ENCODE measurements at regions not wholly inside any gene's neighbourhood (a gene's known extent, or its start where the extent isn't known, plus 50 kb on each side); places are given as distances from the start of the nearest gene placed in this dataset.

GRCh38 chr4:30959781-30960485 lies 239.8 kb downstream of the PCDH7 start:
- no peak overlapping the region for H4K5ac ChIP-seq (ENCODE audit: insufficient read length, low read depth, low read length)
- H3K79me1 ChIP-seq (ENCODE audit: insufficient read depth, low read depth, low read length, poor library complexity, severe bottlenecking), result no peaks in the 10 kb centered on the region
- no peak overlapping the region for H4K8ac ChIP-seq (replicated peaks; ENCODE audit: insufficient read length, low read depth, low read length)
- no CpG with 5 or more reads among the region's 3 CpGs for WGBS (ENCODE audit: extremely low coverage, insufficient read length, low lambda C conversion rate)
- no peak overlapping the region for H2BK12ac ChIP-seq (ENCODE audit: insufficient read length, low read depth, low read length)
- H3K23me2 ChIP-seq (ENCODE audit: insufficient read length, low read depth, low read length, poor library complexity, severe bottlenecking), result no peaks in the 10 kb centered on the region
- H3K27me3 ChIP-seq (ENCODE audit: insufficient read depth, low read length), result no peaks in the 10 kb centered on the region
- no peaks in the 10 kb centered on the region for H4K20me1 ChIP-seq (ENCODE audit: control insufficient read depth, insufficient read depth, insufficient read length)
- H3K23ac ChIP-seq (ENCODE audit: insufficient read length, low read depth, low read length), result no peak overlapping the region
- H3K9me3 Mint-ChIP-seq, result no peaks in the 10 kb centered on the region
- no peak overlapping the region for H3K4ac ChIP-seq (ENCODE audit: low read depth, low read length)
- H2BK120ac ChIP-seq (ENCODE audit: low read depth, low read length, poor library complexity, severe bottlenecking), result no peak overlapping the region
- H3K56ac ChIP-seq (ENCODE audit: insufficient read length, low read depth, low read length), result no peak overlapping the region
- H3K4me3 Mint-ChIP-seq, result no peak overlapping the region
- H4K91ac ChIP-seq (ENCODE audit: insufficient read length, low read depth, low read length), result no peak overlapping the region
- H2BK15ac ChIP-seq (ENCODE audit: low read depth, low read length), result no peak overlapping the region
- H3K79me2 ChIP-seq (ENCODE audit: insufficient read depth, low read length), result no peaks in the 10 kb centered on the region
- no peak overlapping the region for H2BK5ac ChIP-seq (ENCODE audit: insufficient read length, low read length)
- no peak overlapping the region for H2AK5ac ChIP-seq (ENCODE audit: insufficient read length, low read length)
- no peaks in the 10 kb centered on the region for H3K9me3 ChIP-seq (ENCODE audit: control insufficient read depth, low read depth, low read length)
- no peak overlapping the region for H2BK20ac ChIP-seq (ENCODE audit: low read depth, low read length, poor library complexity, severe bottlenecking)
- DNase-seq, result no peak
- H3K4me2 ChIP-seq (ENCODE audit: insufficient read depth, insufficient read length, low read length), result no peak overlapping the region
- no peak for TF ChIP-seq CTCF (conservative IDR thresholded peaks at IDR 0.05)
- H3K9ac ChIP-seq (ENCODE audit: extremely low read depth, insufficient read length, low read length), result no peak overlapping the region
- no peaks in the 10 kb centered on the region for H3K4me1 ChIP-seq (ENCODE audit: insufficient read depth, low read length)
- no peak overlapping the region for H3K27ac Mint-ChIP-seq
- no peak overlapping the region for H3T11ph ChIP-seq (ENCODE audit: low read length)
- peaks cover 0 to 4% (median 0%) of the 10 kb centered on the region in 3 experiments; a peak in 1 of 7 replicates for H3K36me3 Mint-ChIP-seq (ENCODE audit: insufficient read depth in 1 of 3, low read depth in 3 of 3)
- H3K14ac ChIP-seq (ENCODE audit: insufficient read depth, low read length), result no peak overlapping the region
- H3K27me3 Mint-ChIP-seq (ENCODE audit: low read depth), result no peaks in the 10 kb centered on the region
- no peak overlapping the region for H3K18ac ChIP-seq (ENCODE audit: insufficient read length, low read depth, low read length)
- H3K27ac ChIP-seq (ENCODE audit: insufficient read length, low read depth, low read length), result no peak overlapping the region
- H2AFZ ChIP-seq (ENCODE audit: low read length), result no peak overlapping the region
- H3K4me1 Mint-ChIP-seq, result no peaks in the 10 kb centered on the region

All from H9 (cell line).